Choroid plexus epithelial cell (primary cell): ENCODE measurements at regions not wholly inside any gene's neighbourhood (a gene's known extent, or its start where the extent isn't known, plus 50 kb on each side); places are given as distances from the start of the nearest gene placed in this dataset.

ENCODE experiments used
- DNase-seq: peaks from one replicate; pipeline ENCODE4 v3.0.0-alpha.2; 2010; ENCODE audit warnings: low read depth
- H3K4me3 ChIP-seq: 2 replicates; pipeline ENCODE4 v1.5.1; 2011; ENCODE audit warnings: low read depth, mild to moderate bottlenecking, control low read depth, low read length, moderate library complexity
- CTCF ChIP-seq: conservative IDR thresholded peaks from 2 replicates; pipeline ENCODE4 v1.5.1; 2011; ENCODE audit warnings: low read depth, mild to moderate bottlenecking, control low read depth, inconsistent platforms, low read length, moderate library complexity

GRCh38 chr9:81411961-81412360 is 277.4 kb downstream of the TLE1 start:
- no peak for DNase-seq
- H3K4me3 ChIP-seq = no peak overlapping the region
- no peak for TF ChIP-seq CTCF

GRCh38 chr9:81410201-81410600 is 279.1 kb downstream of the TLE1 start:
- peak; percentile 72 for DNase-seq
- peak overlapping the region; percentile 24 for H3K4me3 ChIP-seq
- TF ChIP-seq CTCF = no peak

GRCh38 chr9:81408951-81409350 is 280.4 kb downstream of the TLE1 start:
- no peak for TF ChIP-seq CTCF
- DNase-seq = no peak
- no peak overlapping the region for H3K4me3 ChIP-seq

- DNase-seq = no peak
- TF ChIP-seq CTCF = no peak
- no peak overlapping the region for H3K4me3 ChIP-seq
These were observed 284.3 kb downstream of the TLE1 start for GRCh38 chr9:81404931-81405598.

- TF ChIP-seq CTCF = no peak
- no peak for DNase-seq
- H3K4me3 ChIP-seq = no peak overlapping the region
These were observed 291.6 kb downstream of the TLE1 start for GRCh38 chr9:81397481-81398381.

GRCh38 chr9:81396528-81396927 is 292.8 kb downstream of the TLE1 start:
- no peak overlapping the region for H3K4me3 ChIP-seq
- DNase-seq = no peak
- TF ChIP-seq CTCF = no peak
